GM18909 (cell line): ENCODE measurements at regions not wholly inside any gene's neighbourhood (a gene's known extent, or its start where the extent isn't known, plus 50 kb on each side); places are given as distances from the start of the nearest gene placed in this dataset.
"Not testable (repeated sequence)": the region's sequence is repeated elsewhere in the genome, so short reads cannot be mapped to it uniquely, and the experiment has no call there.

Experiments used
- ATAC-seq: cut with Tn5 transposase; IDR thresholded peaks from one replicate; pipeline ENCODE4 v1.9.1; 2021; ENCODE audit warnings: mild to moderate bottlenecking; ENCODE audit not compliant: unreplicated experiment, poor library complexity

- no peak for ATAC-seq
Measured at GRCh38 chr3:5035113-5035512, 55.9 kb downstream of the BHLHE40 start.

GRCh38 chr3:5035692-5036391 lies 56.6 kb downstream of the BHLHE40 start:
- no peak for ATAC-seq

- no peak for ATAC-seq
Measured at GRCh38 chr3:5036392-5036766, 57.1 kb downstream of the BHLHE40 start.

GRCh38 chr3:5036858-5037257 lies 57.6 kb downstream of the BHLHE40 start:
- ATAC-seq, result no peak

- no peak for ATAC-seq
Measured at GRCh38 chr3:5039585-5039984, 60.3 kb downstream of the BHLHE40 start.

GRCh38 chr3:5041315-5041714 lies 62.1 kb downstream of the BHLHE40 start:
- ATAC-seq, result no peak

GRCh38 chr3:5045961-5046360 lies 66.7 kb downstream of the BHLHE40 start:
- ATAC-seq, result no peak

- ATAC-seq, result no peak
Measured at GRCh38 chr3:5047764-5048419, 68.7 kb downstream of the BHLHE40 start.

- peak; percentile 69 for ATAC-seq
Measured at GRCh38 chr3:5051772-5052171, 70.3 kb upstream of the ARL8B start.

GRCh38 chr3:5052247-5052646 lies 69.8 kb upstream of the ARL8B start:
- ATAC-seq, result no peak

- no peak for ATAC-seq
Measured at GRCh38 chr3:5053021-5053831, 68.9 kb upstream of the ARL8B start.

GRCh38 chr3:5054098-5054497 lies 68.0 kb upstream of the ARL8B start:
- ATAC-seq, result no peak

- not testable (repeated sequence) for ATAC-seq
Measured at GRCh38 chr3:5054579-5054978, 67.5 kb upstream of the ARL8B start.

GRCh38 chr3:5055357-5056110 lies 66.6 kb upstream of the ARL8B start:
- no peak for ATAC-seq

GRCh38 chr3:5056111-5056391 lies 66.0 kb upstream of the ARL8B start:
- no peak for ATAC-seq

- ATAC-seq, result no peak
Measured at GRCh38 chr3:5057272-5057671, 64.8 kb upstream of the ARL8B start.

GRCh38 chr3:5057857-5058324 lies 64.2 kb upstream of the ARL8B start:
- peak; percentile 88 for ATAC-seq

- no peak for ATAC-seq
Measured at GRCh38 chr3:5058471-5058951, 63.6 kb upstream of the ARL8B start.

GRCh38 chr3:5059782-5060181 lies 62.3 kb upstream of the ARL8B start:
- no peak for ATAC-seq

GRCh38 chr3:5061218-5061569 lies 60.9 kb upstream of the ARL8B start:
- no peak for ATAC-seq

- no peak for ATAC-seq
Measured at GRCh38 chr3:5063724-5064123, 58.4 kb upstream of the ARL8B start.
